Anterior cingulate cortex (tissue), 58 donors: ENCODE measurements at regions not wholly inside any gene's neighbourhood (a gene's known extent, or its start where the extent isn't known, plus 50 kb on each side); places are given as distances from the start of the nearest gene placed in this dataset.

Experiments used
- DNase-seq, 58 donors: peaks; one replicate each; lab custom pipeline; 2025; lab: John Stamatoyannopoulos, UW

DNA sequence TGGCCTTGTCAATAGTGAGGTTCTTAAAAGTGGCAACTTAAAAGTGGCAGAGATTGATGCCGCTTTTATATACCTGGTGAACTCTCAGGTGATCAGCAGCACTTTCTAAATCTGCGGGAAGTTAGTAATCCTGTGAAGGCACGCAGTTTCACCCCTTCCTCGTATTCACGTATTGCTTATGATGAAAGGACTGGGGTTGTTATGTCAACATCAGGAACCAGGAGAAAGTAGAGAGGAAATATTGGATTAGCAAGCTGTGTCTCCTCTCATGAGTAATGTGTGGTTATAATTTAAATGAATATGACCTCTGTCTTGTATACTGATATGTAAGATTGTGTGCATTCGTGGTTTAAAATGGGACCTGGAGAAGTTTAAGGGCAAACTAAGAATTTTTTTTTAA, 544.6 kb downstream of the SLITRK6 start:
- no peak for DNase-seq

DNA sequence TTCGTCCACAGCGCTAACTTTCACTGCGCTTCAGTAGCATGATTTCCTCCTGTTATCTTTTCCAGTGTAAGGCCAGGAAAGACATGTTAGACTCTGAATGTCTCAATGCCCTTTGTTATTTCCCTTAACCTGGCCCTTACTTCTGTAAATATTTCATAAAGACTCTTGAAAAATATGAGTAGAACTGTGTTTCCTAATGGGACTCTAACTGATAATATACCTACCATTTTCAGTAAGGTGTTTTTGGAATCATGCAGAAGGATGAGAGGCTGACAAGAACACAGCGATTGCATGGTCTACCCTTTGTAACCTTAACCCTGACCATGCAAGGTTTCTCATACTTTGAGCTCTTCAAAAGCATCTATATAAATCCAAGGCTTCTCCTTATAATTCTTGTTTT, 550.1 kb downstream of the SLITRK6 start:
- no peak for DNase-seq

DNA sequence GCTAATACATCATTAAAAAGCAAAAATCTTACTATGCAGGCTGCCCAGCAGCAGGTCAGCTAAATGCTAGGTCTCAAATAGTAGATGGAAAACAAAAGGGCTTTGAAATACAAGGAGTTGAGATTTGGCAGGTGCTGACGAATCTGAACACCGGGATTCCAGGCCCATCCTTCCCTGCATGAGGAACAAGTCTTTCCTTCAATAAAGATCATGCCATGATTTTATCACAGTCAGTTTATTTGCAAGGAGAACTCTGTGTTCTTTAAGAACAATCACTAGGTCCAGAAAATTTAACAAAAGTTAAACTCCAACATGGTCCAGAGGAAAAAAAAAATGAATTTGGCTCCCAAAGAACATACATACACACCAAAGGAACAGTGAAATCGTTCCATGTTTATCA, 551.4 kb downstream of the SLITRK6 start:
- no peak for DNase-seq

DNA sequence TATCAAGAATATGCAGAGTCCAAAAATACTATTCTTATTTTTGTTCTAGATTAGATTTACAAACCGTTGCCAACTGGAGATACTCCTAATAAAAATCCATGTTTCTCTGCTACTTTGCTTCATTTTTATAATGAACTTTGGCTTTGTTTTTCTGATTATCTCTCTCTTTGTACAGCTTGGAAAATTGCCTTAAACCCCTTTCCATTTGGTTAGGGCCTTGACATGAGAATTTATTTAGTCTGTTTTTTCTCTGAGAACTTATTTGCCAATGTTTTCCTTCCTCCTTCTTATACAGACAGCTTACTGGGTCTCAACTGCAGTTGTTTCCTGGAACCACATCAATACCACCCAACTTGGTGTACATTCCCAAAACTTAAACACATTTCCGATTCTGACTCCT, 555.4 kb downstream of the SLITRK6 start:
- DNase-seq = no peak

DNA sequence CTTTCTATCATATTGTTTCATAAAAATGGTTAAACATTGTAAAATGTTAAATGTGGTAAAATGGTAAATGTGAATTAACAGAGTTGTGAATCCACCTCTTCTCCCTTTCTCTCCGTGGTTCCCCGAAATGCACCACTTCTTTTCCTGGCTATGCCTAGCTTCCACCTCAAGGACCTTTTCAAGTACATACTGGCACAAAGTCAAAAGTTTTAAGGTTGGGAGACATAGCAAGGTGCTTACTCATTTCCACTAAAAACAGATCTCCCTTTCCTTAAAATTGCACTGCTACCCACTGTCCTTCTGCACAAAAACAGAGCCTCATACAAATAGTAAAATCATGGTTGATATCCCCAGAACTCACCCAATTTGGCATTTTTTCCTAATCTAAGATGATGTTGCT, 558.2 kb downstream of the SLITRK6 start:
- DNase-seq = no peak

DNA sequence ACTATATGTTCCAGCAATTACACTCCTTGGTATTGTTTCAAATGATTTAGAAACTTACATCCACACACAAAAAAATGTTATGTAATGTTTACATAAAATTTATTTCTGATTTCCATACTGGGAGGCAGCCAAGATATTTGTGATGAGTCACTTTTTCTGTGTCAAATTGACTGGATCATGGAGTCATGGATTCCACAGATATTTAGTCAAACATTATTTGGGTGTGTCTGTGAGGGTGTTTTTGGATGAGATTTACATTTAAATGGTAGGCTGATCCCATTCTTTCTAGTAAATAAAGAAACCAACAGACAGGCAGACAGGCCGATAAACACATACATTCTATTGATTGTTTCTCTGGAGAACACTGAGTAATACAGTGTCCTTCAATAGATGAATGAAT, 562.8 kb downstream of the SLITRK6 start:
- no peak for DNase-seq

DNA sequence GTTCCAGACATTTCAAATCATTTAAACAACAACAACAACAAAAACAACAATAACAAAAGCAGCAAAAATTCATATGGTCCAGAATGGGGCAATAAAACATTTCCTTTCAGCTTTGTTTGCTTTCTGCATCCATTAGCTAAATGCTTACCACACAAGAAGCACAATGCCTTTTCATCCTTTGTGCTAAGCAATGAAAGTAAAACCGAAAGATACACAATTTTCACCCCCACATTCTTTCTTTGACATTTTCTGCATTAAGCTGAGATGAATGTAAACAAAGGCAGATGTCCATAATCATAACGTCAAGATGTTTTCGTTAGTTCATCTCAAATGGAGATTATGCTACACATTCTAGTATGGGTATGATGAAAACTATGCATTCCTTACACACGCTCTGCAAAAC, 568.5 kb downstream of the SLITRK6 start:
- no peak for DNase-seq

DNA sequence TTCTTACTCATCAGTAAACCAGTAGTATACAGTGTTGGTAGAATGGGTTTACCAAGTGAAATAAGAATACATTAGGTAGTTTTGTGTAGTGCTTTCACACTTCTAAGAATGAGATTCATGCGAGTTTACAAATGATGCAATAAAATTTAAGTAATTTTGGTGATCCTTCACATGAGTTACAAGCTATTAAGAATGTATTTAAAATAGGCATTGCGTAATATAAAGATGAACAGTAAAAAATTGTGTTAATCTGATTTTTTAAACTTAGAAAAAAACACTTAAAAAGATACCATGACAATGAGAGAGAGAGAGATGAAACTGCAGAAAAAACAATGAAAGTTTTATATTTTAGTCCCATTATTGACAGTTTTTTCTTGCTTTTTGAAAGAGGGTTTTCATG, 570.5 kb downstream of the SLITRK6 start:
- no peak for DNase-seq

DNA sequence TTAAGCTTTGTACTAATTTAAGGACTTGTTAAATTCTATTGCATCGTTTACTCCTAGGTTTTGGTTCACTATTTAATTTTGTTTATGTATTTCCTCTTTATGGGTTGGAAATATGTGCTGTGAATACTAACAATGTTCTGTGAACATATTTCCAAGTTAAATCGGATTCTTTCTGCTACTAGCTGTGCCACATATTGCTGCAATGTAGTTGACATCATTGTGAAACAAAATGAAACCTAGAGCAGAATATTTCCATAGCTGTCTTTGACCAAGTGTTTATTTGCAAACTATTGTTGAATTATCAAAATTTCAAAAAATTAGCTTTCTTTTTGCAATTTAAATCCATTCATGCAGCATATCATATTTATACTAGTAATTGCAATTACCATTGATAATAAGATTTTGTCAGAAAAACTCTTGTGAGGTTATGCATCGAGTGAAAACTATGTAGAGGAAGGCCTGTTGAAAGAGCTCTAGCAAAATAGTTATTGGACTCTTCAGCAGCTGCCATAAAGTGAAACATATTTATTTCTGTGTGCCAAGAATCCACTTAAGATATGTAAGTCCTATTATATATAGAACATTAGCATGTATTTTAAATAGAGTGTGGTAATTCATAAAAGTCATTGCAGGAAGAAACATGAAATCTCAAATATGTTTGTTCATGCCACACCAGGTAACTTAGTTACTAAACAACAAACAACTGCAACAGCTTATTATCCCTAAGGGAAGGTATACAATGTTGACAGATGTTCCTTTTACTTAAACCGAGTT, 575.1 kb downstream of the SLITRK6 start:
- no peak for DNase-seq

DNA sequence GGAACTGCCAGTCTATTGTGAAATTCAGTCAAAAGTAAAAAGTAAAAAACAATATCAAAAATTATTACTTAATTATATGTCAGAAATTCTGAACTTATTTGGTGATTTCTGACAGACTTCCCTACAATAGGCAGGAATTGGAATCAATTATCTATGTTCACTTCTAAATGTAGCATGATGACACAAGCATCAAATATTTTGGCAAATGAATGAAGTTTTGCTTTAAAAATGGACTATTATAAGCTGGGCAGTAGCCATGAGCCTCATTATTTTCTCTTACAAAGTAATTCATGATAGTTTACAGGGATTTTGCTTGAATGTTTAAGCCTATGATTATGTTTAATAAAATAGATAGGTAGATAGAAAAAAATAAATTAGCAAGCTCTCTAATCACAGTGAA, 582.6 kb downstream of the SLITRK6 start:
- DNase-seq = no peak

DNA sequence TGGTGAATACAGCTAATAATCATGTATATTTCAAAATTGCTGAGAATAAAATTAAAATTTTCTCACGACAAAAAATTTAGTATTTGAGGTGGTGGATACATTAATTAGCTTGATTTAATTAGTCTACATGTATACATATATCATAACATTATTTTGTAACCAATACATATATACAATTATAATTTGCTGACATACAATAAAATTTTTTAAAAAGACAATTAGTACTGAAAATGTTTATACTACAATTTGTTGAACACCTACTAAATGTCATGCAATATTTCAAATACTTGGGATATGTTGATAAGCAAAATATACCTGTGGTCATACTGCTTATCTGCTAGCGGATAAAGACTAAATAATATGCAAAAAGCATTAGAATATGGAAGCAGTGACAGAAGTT, 586.5 kb downstream of the SLITRK6 start:
- DNase-seq = no peak

DNA sequence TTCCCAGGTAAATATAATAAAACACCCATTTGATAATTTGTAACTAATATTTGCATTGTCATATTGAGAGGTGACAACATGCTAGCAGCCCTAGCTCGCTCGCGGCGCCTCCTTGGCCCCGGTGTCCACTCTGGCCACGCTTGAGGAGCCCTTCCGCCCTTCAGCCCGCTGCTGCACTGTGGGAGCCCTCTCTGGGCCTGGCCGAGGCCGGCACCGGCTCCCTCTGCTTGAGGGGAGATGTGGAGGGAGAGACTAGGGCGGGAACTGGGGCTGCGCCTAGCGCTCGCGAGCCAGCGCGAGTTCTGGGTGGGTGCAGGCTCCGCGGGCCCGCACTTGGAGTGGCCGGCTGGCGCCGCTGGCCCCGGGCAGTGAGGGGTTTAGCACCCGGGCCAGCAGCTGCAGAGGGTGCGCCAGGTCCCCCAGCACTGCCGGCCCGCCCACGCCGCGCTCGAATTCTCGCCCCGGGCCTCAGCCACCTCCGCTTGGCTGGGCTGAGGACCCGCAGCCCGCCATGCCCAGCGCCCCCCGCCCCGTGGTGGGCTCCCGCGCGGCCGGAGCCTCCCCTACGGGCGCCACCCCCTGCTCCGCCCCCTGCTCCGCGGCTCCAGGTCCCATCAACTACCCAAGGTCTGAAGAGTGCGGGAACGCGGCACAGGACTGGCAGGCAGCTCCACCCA, 594.4 kb downstream of the SLITRK6 start:
- no peak for DNase-seq

DNA sequence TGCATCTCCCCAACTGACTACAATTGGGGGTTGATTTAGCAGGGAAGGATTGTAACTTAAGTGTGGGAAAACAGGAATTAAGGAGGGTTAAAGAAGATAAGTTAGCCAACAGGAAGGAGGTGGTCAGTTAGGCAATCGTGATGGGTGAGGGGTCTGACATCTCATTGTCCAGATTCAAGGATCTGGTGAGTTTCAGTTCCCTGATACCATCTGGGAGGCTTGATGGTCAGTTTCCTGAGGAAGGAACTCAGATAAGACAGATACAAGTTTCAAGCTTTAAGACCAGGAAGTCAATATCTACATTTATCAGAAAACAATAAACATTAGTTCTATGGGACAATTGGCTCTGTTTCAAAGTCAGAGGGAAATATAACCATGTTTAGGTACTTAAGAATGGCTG, 601.8 kb downstream of the SLITRK6 start:
- no peak for DNase-seq

DNA sequence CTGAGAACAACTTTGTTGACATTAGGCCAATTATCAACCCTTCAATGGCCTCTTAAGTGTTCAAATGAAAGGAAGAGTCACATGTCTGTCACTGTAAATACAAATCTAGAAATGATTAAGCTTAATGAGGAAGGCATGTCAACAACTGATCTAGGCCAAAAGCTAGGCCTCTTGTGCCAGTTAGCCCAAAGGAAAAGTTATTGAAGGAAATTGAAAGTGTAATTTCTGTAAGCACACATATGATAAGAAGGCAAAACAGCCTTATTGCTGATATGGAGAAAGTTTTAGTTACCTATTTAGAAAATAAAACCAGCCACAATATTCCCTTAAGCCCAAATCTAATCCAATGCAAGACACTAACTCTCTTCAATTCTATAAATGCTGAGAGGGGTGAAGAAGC, 604.7 kb downstream of the SLITRK6 start:
- DNase-seq = no peak

DNA sequence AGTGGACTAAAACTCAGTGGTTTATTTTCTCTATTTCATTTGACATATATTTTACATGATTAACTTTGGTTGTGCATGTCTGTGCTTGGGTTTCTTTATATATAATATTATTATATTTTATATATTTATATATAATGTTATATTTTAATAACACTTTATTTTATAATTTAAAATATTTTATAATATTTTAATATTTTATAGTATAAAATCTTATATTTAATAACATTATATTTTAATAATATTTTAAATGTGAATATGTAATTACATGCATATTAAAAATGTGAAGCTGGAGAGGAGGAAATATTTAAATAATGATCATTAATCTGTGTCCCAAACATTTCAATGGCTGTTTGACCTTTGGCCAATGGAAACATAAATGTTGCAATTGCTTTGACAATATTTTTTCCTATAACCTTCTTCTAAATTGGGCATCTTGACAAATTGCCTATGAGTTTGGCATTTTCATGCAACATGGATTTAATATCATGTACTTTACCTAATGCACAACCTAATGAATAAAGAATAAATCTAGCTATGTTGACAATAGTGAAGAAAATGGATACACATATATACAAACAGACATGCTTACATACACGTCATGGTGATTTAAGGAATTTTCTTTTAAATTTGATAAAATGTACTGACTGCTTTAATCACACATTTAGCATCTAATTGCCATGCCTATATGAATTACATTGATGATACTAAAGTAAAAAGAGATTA, 607.1 kb downstream of the SLITRK6 start:
- no peak for DNase-seq

DNA sequence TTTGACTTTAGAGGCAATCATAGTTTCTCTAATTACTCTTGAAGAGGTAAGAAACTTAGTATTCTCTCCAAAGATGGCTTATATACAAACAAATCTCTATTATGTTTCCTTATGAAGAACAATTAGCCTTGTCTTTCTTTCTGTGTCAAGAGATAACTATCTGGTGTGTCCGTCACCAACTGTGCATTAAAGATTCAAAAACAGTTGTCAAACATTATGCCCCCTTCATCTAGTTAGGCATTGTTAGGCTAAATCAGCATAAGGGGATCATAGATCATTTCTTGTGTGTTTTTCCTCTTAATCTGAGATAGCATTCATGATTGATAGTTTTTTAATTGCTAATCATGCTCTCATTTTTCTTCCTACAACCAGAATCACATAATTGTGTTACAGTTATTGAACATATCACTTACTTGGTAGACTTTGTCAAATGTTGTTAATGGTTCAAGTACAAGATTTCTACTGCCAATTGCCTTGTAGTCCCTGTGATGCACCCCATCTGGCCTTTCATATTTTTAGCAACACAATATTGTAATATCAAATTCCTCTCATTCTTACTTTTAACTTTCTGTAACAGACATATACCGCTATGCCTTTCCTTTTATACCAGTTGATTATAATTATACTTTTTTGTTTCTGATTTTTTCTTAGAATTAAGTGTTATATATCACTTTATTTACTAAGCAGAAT, 612.7 kb downstream of the SLITRK6 start:
- DNase-seq = no peak

DNA sequence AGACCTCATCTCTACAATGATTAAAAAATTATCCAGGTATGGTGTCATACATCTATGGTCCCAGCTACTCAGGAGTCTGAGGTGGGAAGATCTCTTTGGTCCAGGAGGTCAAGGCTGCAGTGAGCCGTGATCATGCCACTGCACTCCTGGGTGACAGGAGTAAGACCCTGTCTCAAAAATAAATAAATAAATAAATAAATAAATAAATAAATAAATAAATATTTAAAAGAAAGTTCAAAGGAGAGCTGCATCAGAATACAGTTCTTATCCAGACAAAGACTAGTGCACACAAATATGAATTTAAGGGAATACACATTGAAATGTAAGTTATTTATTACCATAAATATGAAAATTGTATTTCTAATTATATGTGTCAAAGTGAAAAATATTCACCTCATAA, 624.9 kb downstream of the SLITRK6 start:
- DNase-seq = no peak

DNA sequence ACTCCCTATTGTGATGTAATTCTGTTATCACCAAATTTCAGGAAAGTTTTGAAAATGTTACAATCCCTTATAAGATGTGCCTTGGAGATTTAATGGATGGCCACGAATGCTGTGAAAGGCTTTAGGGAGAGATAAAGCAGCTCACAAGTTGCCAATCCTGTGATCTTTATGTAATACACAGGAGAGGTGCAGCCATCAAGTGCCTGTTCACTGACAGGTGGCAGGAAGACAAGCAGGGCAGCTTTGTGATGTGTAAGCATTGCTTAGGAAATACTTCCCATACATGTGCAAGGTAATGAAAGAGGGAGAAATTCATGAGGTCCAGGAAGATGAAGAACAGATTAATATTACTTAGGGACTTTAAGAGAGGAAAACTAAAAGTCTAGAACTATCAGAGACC, 628.8 kb downstream of the SLITRK6 start:
- no peak for DNase-seq

DNA sequence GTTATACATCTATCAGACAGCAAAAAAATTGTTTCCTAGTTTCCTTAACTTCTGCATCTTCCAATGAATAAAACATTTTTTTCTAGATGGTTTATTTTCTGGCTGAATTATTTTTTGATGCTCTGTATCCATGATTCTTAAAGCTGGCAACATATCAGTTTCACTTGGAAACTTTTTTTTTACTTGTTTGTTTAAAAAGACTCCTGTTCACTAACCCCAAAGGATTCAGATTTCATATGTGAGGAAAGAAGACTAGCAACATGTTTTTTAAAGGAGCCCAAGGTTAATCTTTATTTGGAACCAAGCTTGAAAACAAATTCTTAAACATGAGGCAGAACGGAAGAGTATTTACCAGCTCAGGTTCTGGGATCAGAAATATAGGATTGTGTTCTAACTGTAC, 632.3 kb downstream of the SLITRK6 start:
- DNase-seq = no peak

DNA sequence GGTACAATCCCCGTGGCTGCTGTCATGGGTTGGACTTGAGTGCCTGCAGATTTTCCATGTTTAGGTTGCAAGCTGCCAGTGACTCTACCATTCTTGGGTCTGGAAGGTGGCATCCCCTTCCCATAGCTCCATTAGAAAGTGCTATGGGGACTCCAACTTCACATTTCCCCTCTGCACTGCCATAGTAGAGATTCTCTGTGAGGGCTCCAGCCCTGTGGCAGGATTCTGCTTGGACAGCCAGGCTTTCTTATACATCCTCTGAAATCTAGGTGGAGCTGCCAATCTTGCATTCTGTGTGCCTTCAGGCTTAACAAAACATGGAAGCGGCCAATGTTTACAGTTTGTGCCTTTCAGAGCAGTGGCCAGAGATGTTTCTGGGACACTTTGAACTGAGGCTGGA, 636.2 kb downstream of the SLITRK6 start:
- no peak for DNase-seq

DNA sequence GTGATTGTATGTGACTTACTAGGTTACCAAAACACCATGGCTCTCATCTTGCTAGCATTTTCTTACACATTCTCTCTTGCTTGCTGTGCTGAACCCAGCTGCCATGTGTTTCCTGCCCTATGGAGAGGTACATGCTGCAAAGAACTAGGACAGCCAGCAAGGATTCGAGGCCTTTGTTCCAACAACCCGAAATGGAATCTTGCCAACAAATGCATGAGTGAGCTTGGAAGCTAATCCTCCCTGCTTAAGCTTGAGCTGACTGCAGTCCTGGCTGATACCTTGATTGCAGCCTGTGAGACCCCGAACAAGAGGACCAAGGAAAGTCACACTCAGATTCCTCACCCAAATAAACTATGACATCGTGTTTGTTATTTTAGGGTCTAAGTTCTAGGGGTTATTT, 651.2 kb downstream of the SLITRK6 start:
- peak in 1 of 58 donors; percentile 1 for DNase-seq
